ENCODE measurements at regions not wholly inside any gene's neighbourhood (a gene's known extent, or its start where the extent isn't known, plus 50 kb on each side); places are given as distances from the start of the nearest gene placed in this dataset.
A peak's percentile ranks its signal among the peaks of the same experiment; 100 is the strongest.
"Not testable (repeated sequence)": the region's sequence is repeated elsewhere in the genome, so short reads cannot be mapped to it uniquely, and the experiment has no call there.

- DNase-seq, result no peak
Observed at GRCh38 chrX:79506001-79506400, 138.9 kb upstream of the ITM2A start.

- no peak for DNase-seq
Observed at GRCh38 chrX:79482686-79483085, 115.6 kb upstream of the ITM2A start.

GRCh38 chrX:79477691-79478090 lies 110.6 kb upstream of the ITM2A start:
- no peak for DNase-seq

GRCh38 chrX:79466636-79467035 lies 99.5 kb upstream of the ITM2A start:
- no peak for DNase-seq

GRCh38 chrX:79462458-79462857 lies 95.3 kb upstream of the ITM2A start:
- no peak for DNase-seq

- not testable (repeated sequence) for DNase-seq
Observed at GRCh38 chrX:79456593-79456992, 89.5 kb upstream of the ITM2A start.

GRCh38 chrX:79452881-79453280 lies 85.7 kb upstream of the ITM2A start:
- DNase-seq, result peak; percentile 9

GRCh38 chrX:79444694-79445210 lies 77.6 kb upstream of the ITM2A start:
- DNase-seq, result no peak

GRCh38 chrX:79443121-79443520 lies 76.0 kb upstream of the ITM2A start:
- DNase-seq, result no peak

- no peak for DNase-seq
Observed at GRCh38 chrX:79440336-79440735, 73.2 kb upstream of the ITM2A start.

All from renal pelvis (tissue), 1 donor.